ENCODE measurements at regions not wholly inside any gene's neighbourhood (a gene's known extent, or its start where the extent isn't known, plus 50 kb on each side); places are given as distances from the start of the nearest gene placed in this dataset.

DNA sequence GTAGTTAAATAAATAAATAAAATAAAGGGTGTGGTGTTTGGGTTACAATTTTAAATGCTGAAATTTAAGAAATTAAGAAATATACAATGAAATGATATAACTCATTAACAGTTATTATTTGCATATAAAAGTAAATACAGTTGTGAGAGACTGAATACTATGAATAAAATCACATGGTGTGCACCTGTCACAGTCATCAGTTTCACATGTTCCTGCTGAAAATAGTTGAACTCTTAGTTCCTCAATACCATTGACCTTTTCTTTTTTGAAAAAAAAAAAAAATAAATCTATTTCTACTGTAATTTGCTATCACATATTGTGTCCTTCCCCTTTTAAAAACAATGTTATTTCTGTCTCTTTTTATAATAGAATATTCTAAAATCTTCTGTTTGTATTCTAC, 130.9 kb upstream of the CHD1 start:
- no peaks in the 10 kb centered on the region for H3K79me2 ChIP-seq (ENCODE audit: control insufficient read depth, insufficient read depth, low read length)
- H3K4me3 Mint-ChIP-seq: no peak overlapping the region
- intact Hi-C loops (cut with micrococcal nuclease): loop anchor here (1.0 to 5.0 kb wide), 8 partner anchors 27 to 1876 kb away; partner anchors contain the start of genes RGMB and RIOK2
- H3K4me3 ChIP-seq (ENCODE audit: control extremely low read depth in 1 of 5, extremely low read depth in 1 of 5, insufficient read depth in 1 of 5, low read depth in 2 of 5, low read length in 4 of 5): peak overlapping the region in 2 of 5 experiments; percentile 18 to 47
- DNase-seq (peak; percentile 70), ATAC-seq (ENCODE audit: low read depth) (peak; percentile 75)
- no peaks in the 10 kb centered on the region for H3K36me3 ChIP-seq (replicated peaks in 1 of 2; ENCODE audit: control extremely low read depth in 1 of 2, control insufficient read depth in 1 of 2, extremely low read depth in 1 of 2, insufficient read depth in 2 of 2, low read length in 1 of 2)
- H3K4me1 ChIP-seq (ENCODE audit: control insufficient read depth in 2 of 2, insufficient read depth in 2 of 2, low read length in 2 of 2): peaks cover 27 to 41% of the 10 kb centered on the region in 2 donors
- CTCF ChIA-PET: interaction anchor here (0.6 to 9.1 kb wide), 18 partner anchors 9 to 263 kb away, joined by 3 to 90 read pairs (median 6); partner anchors contain the start of gene CHD1
- no peak overlapping the region for H2AFZ ChIP-seq (ENCODE audit: insufficient read depth, low read depth, low read length, poor library complexity, severe bottlenecking)
- H4K20me1 ChIP-seq (ENCODE audit: control insufficient read depth, insufficient read depth, low read length, poor library complexity, severe bottlenecking): no peaks in the 10 kb centered on the region
- peak overlapping the region; percentile 45 for H3K9ac ChIP-seq (ENCODE audit: low read length)
- H3K4me2 ChIP-seq (replicated peaks; ENCODE audit: low read depth, low read length, poor library complexity, severe bottlenecking): peak overlapping the region; percentile 76
- POLR2A ChIA-PET: interaction anchor here (0.7 to 1.4 kb wide), 3 partner anchors 22 to 131 kb away, joined by 3 to 11 read pairs (median 6); partner anchors contain the start of gene CHD1
- H3K9me3 ChIP-seq (ENCODE audit: control extremely low read depth in 1 of 3, control insufficient read depth in 2 of 3, insufficient read depth in 1 of 3, low read length in 2 of 3): no peaks in the 10 kb centered on the region
- no peaks in the 10 kb centered on the region for H3K27me3 ChIP-seq (replicated peaks in 1 of 4; ENCODE audit: control extremely low read depth in 1 of 4, control insufficient read depth in 3 of 4, insufficient read depth in 4 of 4, low read length in 3 of 4)
- peak overlapping the region in 1 of 2 donors; percentile 56 for H3K27ac ChIP-seq (ENCODE audit: low read length in 2 of 2)
- peaks cover 45% of the 10 kb centered on the region for H3K4me1 Mint-ChIP-seq
- H3K27ac Mint-ChIP-seq: no peak overlapping the region
- no peak for TF ChIP-seq EZH2 (IDR thresholded peaks at IDR 0.05; ENCODE audit: borderline replicate concordance, insufficient read depth, low read depth, low read length, poor library complexity, severe bottlenecking)
- TF ChIP-seq, protein P1, sequence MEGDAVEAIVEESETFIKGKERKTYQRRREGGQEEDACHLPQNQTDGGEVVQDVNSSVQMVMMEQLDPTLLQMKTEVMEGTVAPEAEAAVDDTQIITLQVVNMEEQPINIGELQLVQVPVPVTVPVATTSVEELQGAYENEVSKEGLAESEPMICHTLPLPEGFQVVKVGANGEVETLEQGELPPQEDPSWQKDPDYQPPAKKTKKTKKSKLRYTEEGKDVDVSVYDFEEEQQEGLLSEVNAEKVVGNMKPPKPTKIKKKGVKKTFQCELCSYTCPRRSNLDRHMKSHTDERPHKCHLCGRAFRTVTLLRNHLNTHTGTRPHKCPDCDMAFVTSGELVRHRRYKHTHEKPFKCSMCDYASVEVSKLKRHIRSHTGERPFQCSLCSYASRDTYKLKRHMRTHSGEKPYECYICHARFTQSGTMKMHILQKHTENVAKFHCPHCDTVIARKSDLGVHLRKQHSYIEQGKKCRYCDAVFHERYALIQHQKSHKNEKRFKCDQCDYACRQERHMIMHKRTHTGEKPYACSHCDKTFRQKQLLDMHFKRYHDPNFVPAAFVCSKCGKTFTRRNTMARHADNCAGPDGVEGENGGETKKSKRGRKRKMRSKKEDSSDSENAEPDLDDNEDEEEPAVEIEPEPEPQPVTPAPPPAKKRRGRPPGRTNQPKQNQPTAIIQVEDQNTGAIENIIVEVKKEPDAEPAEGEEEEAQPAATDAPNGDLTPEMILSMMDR (IDR thresholded peaks at IDR 0.05): no peak
- no peaks in the 10 kb centered on the region for H3K27me3 Mint-ChIP-seq
- no peaks in the 10 kb centered on the region for H3K9me3 Mint-ChIP-seq (ENCODE audit: insufficient read depth)

DNA sequence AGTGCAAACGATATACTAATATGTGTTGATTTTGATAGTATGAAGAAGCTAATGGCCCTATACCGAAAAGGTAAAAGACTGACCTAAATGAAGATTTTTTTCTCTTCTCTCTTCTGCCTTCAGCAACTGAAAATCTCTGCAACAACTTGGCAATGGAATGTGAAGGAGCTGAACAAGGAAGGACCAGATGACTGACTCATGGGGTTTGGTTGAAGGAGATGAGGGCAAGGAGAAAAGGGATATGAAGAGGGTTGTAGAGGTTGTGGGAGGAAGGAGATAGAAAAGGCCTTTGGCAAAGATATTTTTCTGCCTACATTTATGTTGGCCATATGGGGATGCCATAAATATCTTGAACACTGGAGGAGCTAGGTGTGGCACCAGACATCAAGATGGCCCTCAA, 129.7 kb upstream of the CHD1 start:
- ChIA-PET POLR2A (interaction anchor here (1.1 kb wide), 1 partner anchor 129 kb away, joined by 3 read pairs; no protein-coding TSS in a partner anchor), CTCF (interaction anchor here (0.6 to 9.1 kb wide), 7 partner anchors 9 to 154 kb away, joined by 3 to 90 read pairs (median 16); partner anchors contain the start of gene CHD1)
- no peaks in the 10 kb centered on the region for H3K9me3 ChIP-seq (ENCODE audit: control extremely low read depth in 1 of 3, control insufficient read depth in 2 of 3, insufficient read depth in 1 of 3, low read length in 2 of 3)
- H3K27me3 ChIP-seq (replicated peaks in 1 of 4; ENCODE audit: control extremely low read depth in 1 of 4, control insufficient read depth in 3 of 4, insufficient read depth in 4 of 4, low read length in 3 of 4): no peaks in the 10 kb centered on the region
- Mint-ChIP-seq H3K9me3 (ENCODE audit: insufficient read depth) (no peaks in the 10 kb centered on the region), H3K4me1 (peaks cover 45% of the 10 kb centered on the region), H3K27me3 (no peaks in the 10 kb centered on the region), H3K27ac (peak overlapping the region; percentile 5), H3K4me3 (no peak overlapping the region)
- no peak overlapping the region for H3K4me3 ChIP-seq (ENCODE audit: control extremely low read depth in 1 of 5, extremely low read depth in 1 of 5, insufficient read depth in 1 of 5, low read depth in 2 of 5, low read length in 4 of 5)
- ATAC-seq (ENCODE audit: low read depth) (no peak), DNase-seq (no peak)
- H4K20me1 ChIP-seq (ENCODE audit: control insufficient read depth, insufficient read depth, low read length, poor library complexity, severe bottlenecking): no peaks in the 10 kb centered on the region
- no peak overlapping the region for H2AFZ ChIP-seq (ENCODE audit: insufficient read depth, low read depth, low read length, poor library complexity, severe bottlenecking)
- H3K4me2 ChIP-seq (replicated peaks; ENCODE audit: low read depth, low read length, poor library complexity, severe bottlenecking): no peak overlapping the region
- no peaks in the 10 kb centered on the region for H3K79me2 ChIP-seq (ENCODE audit: control insufficient read depth, insufficient read depth, low read length)
- TF ChIP-seq EZH2 (IDR thresholded peaks at IDR 0.05; ENCODE audit: borderline replicate concordance, insufficient read depth, low read depth, low read length, poor library complexity, severe bottlenecking): no peak
- TF ChIP-seq, protein P1 (IDR thresholded peaks at IDR 0.05): no peak
- no peak overlapping the region for H3K27ac ChIP-seq (ENCODE audit: low read length in 2 of 2)
- no peaks in the 10 kb centered on the region for H3K36me3 ChIP-seq (replicated peaks in 1 of 2; ENCODE audit: control extremely low read depth in 1 of 2, control insufficient read depth in 1 of 2, extremely low read depth in 1 of 2, insufficient read depth in 2 of 2, low read length in 1 of 2)
- WGBS (ENCODE audit: insufficient coverage): no CpG with 5 or more reads among the region's 2 CpGs
- intact Hi-C loops (cut with micrococcal nuclease): no loop called here
- H3K4me1 ChIP-seq (ENCODE audit: control insufficient read depth in 2 of 2, insufficient read depth in 2 of 2, low read length in 2 of 2): peaks cover 27 to 41% of the 10 kb centered on the region in 2 donors
- H3K9ac ChIP-seq (ENCODE audit: low read length): no peak overlapping the region

All from B cell (primary cell).